RWPE2 (cell line): ENCODE measurements at regions not wholly inside any gene's neighbourhood (a gene's known extent, or its start where the extent isn't known, plus 50 kb on each side); places are given as distances from the start of the nearest gene placed in this dataset.

Experiments used
- ATAC-seq: fragments of 200-7000 bp; cut with Tn5 transposase; 3 replicates; pipeline ENCODE4 v1.9.1; 2021; ENCODE audit warnings: low read depth
- DNase-seq: peaks from one replicate; pipeline ENCODE4 v3.0.0-alpha.2; 2020; ENCODE audit warnings: low spot score
- H3K27ac ChIP-seq: fragments of 450-650 bp; 2 replicates; pipeline ENCODE4 v1.5.1; 2017; ENCODE audit warnings: mild to moderate bottlenecking; ENCODE audit not compliant: poor library complexity, severe bottlenecking
- H3K27me3 ChIP-seq: fragments of 250-450 bp; sonication (Bioruptor Pico); 2 replicates; pipeline ENCODE4 v1.5.1; 2021; ENCODE audit warnings: mild to moderate bottlenecking, moderate library complexity; ENCODE audit not compliant: insufficient read depth, poor library complexity, severe bottlenecking
- H3K36me3 ChIP-seq: fragments of 250-450 bp; sonication (Bioruptor Pico); 2 replicates; pipeline ENCODE4 v1.5.1; 2020; ENCODE audit warnings: low read depth, mild to moderate bottlenecking, moderate library complexity
- H3K4me1 ChIP-seq: fragments of 250-450 bp; sonication (Bioruptor Pico); 2 replicates; pipeline ENCODE4 v1.5.1; 2021; ENCODE audit warnings: mild to moderate bottlenecking, moderate library complexity; ENCODE audit not compliant: insufficient read depth, poor library complexity, severe bottlenecking
- H3K4me3 ChIP-seq: fragments of 250-450 bp; sonication (Bioruptor Pico); 2 replicates; pipeline ENCODE4 v1.5.1; 2021; ENCODE audit warnings: mild to moderate bottlenecking, moderate library complexity; ENCODE audit not compliant: severe bottlenecking
- H3K9me3 ChIP-seq: fragments of 250-450 bp; sonication (Bioruptor Pico); 2 replicates; pipeline ENCODE4 v1.5.1; 2021; ENCODE audit warnings: mild to moderate bottlenecking, moderate library complexity; ENCODE audit not compliant: severe bottlenecking
- TF ChIP-seq, protein P1 (sequence below): fragments of 450-650 bp; IDR thresholded peaks from one replicate; pipeline ENCODE4 v1.5.1; 2017; ENCODE audit warnings: mild to moderate bottlenecking, moderate library complexity; ENCODE audit not compliant: poor library complexity, severe bottlenecking

GRCh38 chr6:126530775-126531174, 190.9 kb downstream of the CENPW start:
- no peak for ATAC-seq
- no peaks in the 10 kb centered on the region for H3K4me1 ChIP-seq
- H3K27ac ChIP-seq = no peak overlapping the region
- H3K27me3 ChIP-seq = no peaks in the 10 kb centered on the region
- TF ChIP-seq, protein P1, sequence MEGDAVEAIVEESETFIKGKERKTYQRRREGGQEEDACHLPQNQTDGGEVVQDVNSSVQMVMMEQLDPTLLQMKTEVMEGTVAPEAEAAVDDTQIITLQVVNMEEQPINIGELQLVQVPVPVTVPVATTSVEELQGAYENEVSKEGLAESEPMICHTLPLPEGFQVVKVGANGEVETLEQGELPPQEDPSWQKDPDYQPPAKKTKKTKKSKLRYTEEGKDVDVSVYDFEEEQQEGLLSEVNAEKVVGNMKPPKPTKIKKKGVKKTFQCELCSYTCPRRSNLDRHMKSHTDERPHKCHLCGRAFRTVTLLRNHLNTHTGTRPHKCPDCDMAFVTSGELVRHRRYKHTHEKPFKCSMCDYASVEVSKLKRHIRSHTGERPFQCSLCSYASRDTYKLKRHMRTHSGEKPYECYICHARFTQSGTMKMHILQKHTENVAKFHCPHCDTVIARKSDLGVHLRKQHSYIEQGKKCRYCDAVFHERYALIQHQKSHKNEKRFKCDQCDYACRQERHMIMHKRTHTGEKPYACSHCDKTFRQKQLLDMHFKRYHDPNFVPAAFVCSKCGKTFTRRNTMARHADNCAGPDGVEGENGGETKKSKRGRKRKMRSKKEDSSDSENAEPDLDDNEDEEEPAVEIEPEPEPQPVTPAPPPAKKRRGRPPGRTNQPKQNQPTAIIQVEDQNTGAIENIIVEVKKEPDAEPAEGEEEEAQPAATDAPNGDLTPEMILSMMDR = no peak
- H3K36me3 ChIP-seq = no peaks in the 10 kb centered on the region
- H3K9me3 ChIP-seq = no peaks in the 10 kb centered on the region
- DNase-seq = no peak
- no peak overlapping the region for H3K4me3 ChIP-seq

- no peak overlapping the region for H3K4me3 ChIP-seq
- TF ChIP-seq, protein P1 = no peak
- no peaks in the 10 kb centered on the region for H3K36me3 ChIP-seq
- peaks cover under 1% of the 10 kb centered on the region for H3K27me3 ChIP-seq
- ATAC-seq (no peak), DNase-seq (no peak)
- no peak overlapping the region for H3K27ac ChIP-seq
- H3K4me1 ChIP-seq = no peaks in the 10 kb centered on the region
- H3K9me3 ChIP-seq = no peaks in the 10 kb centered on the region
Measured at GRCh38 chr6:126531286-126531685, 191.4 kb downstream of the CENPW start.

- Histone ChIP-seq H3K4me3 (no peak overlapping the region), H3K27ac (no peak overlapping the region), H3K9me3 (no peaks in the 10 kb centered on the region), H3K27me3 (peaks cover 4% of the 10 kb centered on the region), H3K36me3 (no peaks in the 10 kb centered on the region), H3K4me1 (no peaks in the 10 kb centered on the region)
- ATAC-seq (peak; percentile 45; the same call in 1 of the 3 replicates), DNase-seq (no peak)
- TF ChIP-seq, protein P1 = no peak
Measured at GRCh38 chr6:126531840-126532239, 191.9 kb downstream of the CENPW start.

DNA sequence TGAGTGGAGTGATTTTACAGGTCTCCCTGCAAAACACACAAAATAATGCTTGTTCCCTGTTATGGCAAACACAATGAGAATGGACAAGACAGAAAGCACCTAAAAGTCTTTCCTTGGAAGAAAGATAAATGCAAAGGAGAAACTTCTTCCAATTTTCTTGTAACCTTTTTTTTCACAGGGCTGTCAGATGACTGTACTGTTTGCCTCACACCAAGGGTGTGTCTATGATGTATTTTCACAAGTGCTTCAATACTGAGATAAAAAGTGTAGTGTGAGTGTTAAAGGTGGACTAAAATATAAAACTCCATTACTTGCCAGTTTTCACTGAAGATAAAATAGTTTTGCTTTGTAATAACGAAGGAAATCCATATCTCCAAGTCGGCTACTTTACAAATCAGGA, 194.5 kb downstream of the CENPW start:
- Histone ChIP-seq H3K27ac (no peak overlapping the region), H3K4me1 (no peaks in the 10 kb centered on the region), H3K36me3 (no peaks in the 10 kb centered on the region), H3K9me3 (no peaks in the 10 kb centered on the region), H3K27me3 (peaks cover 9% of the 10 kb centered on the region), H3K4me3 (no peak overlapping the region)
- DNase-seq (no peak), ATAC-seq (no peak)
- TF ChIP-seq, protein P1 = no peak

DNA sequence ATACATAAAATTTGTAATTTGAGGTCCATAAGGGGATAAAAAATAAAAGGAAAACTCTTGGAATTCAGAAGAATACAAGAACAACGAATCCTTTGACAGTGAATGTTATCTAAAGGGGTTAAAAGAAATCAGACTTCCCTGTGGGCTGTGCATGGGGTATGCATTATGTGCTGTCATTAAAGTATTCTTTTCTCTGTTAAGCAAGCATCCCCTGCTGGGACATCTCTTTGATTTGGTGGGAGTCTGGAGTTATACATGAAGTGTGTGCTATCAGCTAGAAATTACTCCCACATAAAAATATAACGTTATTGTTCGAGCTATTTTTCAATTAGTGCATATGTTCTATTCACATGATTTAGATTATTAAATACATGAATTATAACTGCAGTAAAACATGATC, 195.2 kb downstream of the CENPW start:
- no peak overlapping the region for H3K27ac ChIP-seq
- H3K36me3 ChIP-seq = no peaks in the 10 kb centered on the region
- ATAC-seq (no peak), DNase-seq (no peak)
- peaks cover 9% of the 10 kb centered on the region for H3K27me3 ChIP-seq
- H3K9me3 ChIP-seq = no peaks in the 10 kb centered on the region
- H3K4me3 ChIP-seq = no peak overlapping the region
- H3K4me1 ChIP-seq = no peaks in the 10 kb centered on the region
- TF ChIP-seq, protein P1 = no peak
